Right lobe of liver (tissue), 6 donors: ENCODE measurements at regions not wholly inside any gene's neighbourhood (a gene's known extent, or its start where the extent isn't known, plus 50 kb on each side); places are given as distances from the start of the nearest gene placed in this dataset.
A peak's percentile ranks its signal among the peaks of the same experiment; 100 is the strongest.

Experiments used
- ATAC-seq, 4 donors: fragments of 200-7000 bp; cut with Tn5 transposase; one replicate each; pipeline ENCODE4 v1.9.1; 2020; ENCODE audit warnings: mild to moderate bottlenecking in 4 of 4, moderate library complexity in 4 of 4
- DNase-seq, 3 donors: peaks; one replicate each; pipeline ENCODE4 v3.0.0-alpha.2; 2020
- H3K27ac ChIP-seq, 3 donors: fragments of 200-600 bp; one replicate each; pipeline ENCODE4 v1.8.0; 2022
- H3K27me3 ChIP-seq, 2 donors: fragments of 200-600 bp; one replicate each; pipeline ENCODE4 v1.8.0; 2022
- H3K36me3 ChIP-seq, 4 donors: fragments of 200-600 bp; sonication (generic) in 1 of 4; one replicate each; pipeline versions ENCODE4 v1.5.1 to v1.8.0; 2017 to 2022; ENCODE audit warnings: control low read depth in 1 of 4
- H3K4me1 ChIP-seq, 4 donors: fragments of 200-600 bp; sonication (generic) in 1 of 4; one replicate each; pipeline versions ENCODE4 v1.5.1 to v1.8.0; 2017 to 2022; ENCODE audit warnings: control low read depth in 1 of 4
- H3K4me3 ChIP-seq, 3 donors: fragments of 200-600 bp; one replicate each; pipeline ENCODE4 v1.8.0; 2022
- H3K9me3 ChIP-seq, 4 donors: fragments of 200-600 bp; sonication (generic) in 1 of 4; one replicate each; pipeline versions ENCODE4 v1.5.1 to v1.8.0; 2017 to 2022; ENCODE audit warnings: control low read depth in 1 of 4
- POLR2A ChIP-seq: fragments of 450-650 bp; IDR thresholded peaks from one replicate; pipeline ENCODE4 v1.6.1; 2017; ENCODE audit warnings: antibody characterized with exemption, mild to moderate bottlenecking
- WGBS: methylation state at CpG from one replicate; pipeline ENCODE4 v1.1.6; 2018; ENCODE audit warnings: low coverage, low lambda C conversion rate; ENCODE audit not compliant: insufficient coverage; ENCODE audit errors: missing lambda C conversion rate; 5-methylcytosine and 5-hydroxymethylcytosine counted together
- intact Hi-C, 2 donors: fragments of 100-400 bp; cut with DNase I; formaldehyde crosslinking; loops; one replicate each; pipeline versions ENCODE4 v1.11.2 to v1.14.1; 2022
- TF ChIP-seq, protein P1 (sequence below), 4 donors: fragments of 200-600 bp in 3 of 4; fragments of 450-650 bp in 1 of 4; IDR thresholded peaks; one replicate each; pipeline versions ENCODE4 v1.5.1 to v1.8.0; 2016 to 2022; ENCODE audit warnings: antibody characterized with exemption in 4 of 4, mild to moderate bottlenecking in 2 of 4
- donor health status: DM: no; HTN: yes; CAD: no.
- donor health status: DM: no; HTN: no; CAD: no.
- donor health status: DM: no; HTN: no; CAD: no.
- donor health status: DM: no; HTN: yes; CAD: no.
- donor health status: DM: no; HTN: yes; CAD: no.

DNA sequence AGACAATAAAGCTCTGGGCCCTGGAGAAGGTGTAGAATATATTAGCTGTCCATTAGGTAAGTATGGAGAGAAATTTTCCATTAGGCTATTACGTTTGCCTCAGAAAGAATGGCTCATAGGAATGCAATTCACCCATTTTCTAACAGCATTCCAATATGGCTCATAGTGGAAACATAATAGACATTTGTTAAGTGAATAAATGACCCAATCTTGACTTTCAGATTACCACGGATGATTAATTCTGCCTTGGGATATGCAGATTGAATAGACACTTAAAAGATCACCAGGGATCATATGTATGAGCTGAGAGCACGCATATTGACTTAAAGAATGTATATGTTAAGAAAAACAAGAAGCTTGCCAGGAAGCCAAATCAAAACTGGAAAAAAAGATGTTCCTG lies 209.1 kb upstream of the CDYL start:
- intact Hi-C loops: no loop called here
- Histone ChIP-seq H3K9me3 (peaks cover 0 to 12% (median 0%) of the 10 kb centered on the region in 4 donors), H3K4me1 (no peaks in the 10 kb centered on the region), H3K27me3 (no peaks in the 10 kb centered on the region), H3K4me3 (no peak overlapping the region), H3K36me3 (no peaks in the 10 kb centered on the region), H3K27ac (no peak overlapping the region)
- ATAC-seq (no peak), DNase-seq (no peak)
- 28% methylated on average over 3 of the region's 3 CpGs for WGBS
- no peak for TF ChIP-seq POLR2A
- TF ChIP-seq, protein P1, sequence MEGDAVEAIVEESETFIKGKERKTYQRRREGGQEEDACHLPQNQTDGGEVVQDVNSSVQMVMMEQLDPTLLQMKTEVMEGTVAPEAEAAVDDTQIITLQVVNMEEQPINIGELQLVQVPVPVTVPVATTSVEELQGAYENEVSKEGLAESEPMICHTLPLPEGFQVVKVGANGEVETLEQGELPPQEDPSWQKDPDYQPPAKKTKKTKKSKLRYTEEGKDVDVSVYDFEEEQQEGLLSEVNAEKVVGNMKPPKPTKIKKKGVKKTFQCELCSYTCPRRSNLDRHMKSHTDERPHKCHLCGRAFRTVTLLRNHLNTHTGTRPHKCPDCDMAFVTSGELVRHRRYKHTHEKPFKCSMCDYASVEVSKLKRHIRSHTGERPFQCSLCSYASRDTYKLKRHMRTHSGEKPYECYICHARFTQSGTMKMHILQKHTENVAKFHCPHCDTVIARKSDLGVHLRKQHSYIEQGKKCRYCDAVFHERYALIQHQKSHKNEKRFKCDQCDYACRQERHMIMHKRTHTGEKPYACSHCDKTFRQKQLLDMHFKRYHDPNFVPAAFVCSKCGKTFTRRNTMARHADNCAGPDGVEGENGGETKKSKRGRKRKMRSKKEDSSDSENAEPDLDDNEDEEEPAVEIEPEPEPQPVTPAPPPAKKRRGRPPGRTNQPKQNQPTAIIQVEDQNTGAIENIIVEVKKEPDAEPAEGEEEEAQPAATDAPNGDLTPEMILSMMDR (IDR thresholded peaks at IDR 0.05): no peak

DNA sequence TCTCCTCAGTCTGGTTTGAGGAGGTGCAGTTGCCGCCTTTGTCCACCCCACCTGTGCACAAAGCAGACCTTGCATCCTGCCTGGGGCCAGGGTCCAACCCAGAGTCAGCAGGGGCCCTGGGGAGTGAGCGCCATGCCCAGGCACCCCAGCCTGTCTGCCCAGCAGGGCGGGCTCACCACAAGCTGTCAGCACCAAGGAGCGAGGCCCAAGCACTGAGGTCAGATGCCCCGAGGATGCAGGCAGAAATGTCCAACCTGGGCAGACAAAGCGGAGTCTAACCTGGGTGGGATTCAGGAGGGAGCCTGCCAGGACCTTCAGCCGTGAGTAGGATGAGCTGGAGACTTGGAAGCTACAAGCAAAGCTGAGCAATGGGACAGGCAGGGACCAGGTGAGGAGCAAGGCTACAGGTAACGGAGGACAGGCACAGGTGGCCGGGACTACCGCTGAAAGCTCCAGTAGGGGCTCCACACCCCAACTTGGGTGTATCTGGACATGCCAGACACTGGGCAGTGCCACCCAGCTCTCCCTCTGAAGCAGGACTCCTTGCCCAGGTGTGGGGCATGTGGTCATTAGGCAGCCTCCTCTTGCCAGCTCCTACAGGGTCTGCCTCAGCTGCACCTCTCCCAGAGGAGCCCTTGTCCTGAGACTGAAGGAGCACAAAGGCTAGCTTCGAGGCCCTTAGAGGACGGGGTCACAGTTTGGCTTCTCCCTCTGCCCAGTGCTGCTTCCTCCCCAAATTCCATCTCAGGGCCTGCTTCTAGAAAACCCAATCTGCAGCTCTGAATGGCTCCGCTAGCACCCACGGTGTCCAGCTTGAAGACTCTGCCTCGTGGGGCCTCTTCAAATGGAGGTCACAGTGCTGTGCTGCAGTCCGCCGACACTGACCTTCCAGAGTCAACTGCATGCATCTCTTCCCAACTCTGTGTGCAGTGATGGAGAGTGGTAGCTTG lies 210.6 kb upstream of the CDYL start:
- TF ChIP-seq, protein P1 (IDR thresholded peaks at IDR 0.05): no peak
- no peak for TF ChIP-seq POLR2A

DNA sequence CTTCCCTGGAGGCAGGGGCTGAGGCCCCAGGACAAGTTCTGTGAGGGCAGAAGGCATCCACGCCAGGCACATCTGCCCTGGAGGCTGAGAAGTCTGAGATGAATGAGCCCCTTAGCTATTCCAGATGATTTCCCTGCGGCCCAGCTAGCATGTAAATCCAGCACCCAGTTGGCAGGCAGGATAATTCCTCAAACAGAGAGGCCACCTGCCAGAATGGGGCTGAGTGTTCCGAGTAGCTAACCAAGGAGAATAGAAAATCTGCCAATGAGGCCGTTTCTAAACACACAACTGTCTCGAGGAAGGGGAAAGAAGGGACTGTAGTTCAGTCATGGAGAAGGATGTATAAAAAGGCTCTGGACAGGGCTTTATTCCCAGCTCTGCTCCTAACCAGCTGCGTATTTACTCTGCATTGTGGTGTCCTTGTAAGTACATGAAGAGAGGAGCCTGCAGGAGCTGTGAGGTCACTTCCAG lies 211.4 kb upstream of the CDYL start:
- DNase-seq: no peak
- Histone ChIP-seq H3K4me3 (no peak overlapping the region), H3K4me1 (no peaks in the 10 kb centered on the region), H3K27me3 (no peaks in the 10 kb centered on the region), H3K27ac (no peak overlapping the region), H3K9me3 (no peaks in the 10 kb centered on the region), H3K36me3 (no peaks in the 10 kb centered on the region)
- intact Hi-C loops: no loop called here
- WGBS: 63% methylated on average over 4 of the region's 6 CpGs
- ATAC-seq: no peak
- TF ChIP-seq POLR2A: no peak
- TF ChIP-seq, protein P1 (IDR thresholded peaks at IDR 0.05): no peak

More for the DNA sequence above, 210.6 kb upstream of the CDYL start:
- H3K9me3 ChIP-seq: peaks cover 0 to 7% (median 0%) of the 10 kb centered on the region in 4 donors
- no peaks in the 10 kb centered on the region for H3K27me3 ChIP-seq
- intact Hi-C loops: no loop called here
- ATAC-seq (peak in 1 of 4 donors; percentile 21), DNase-seq (no peak)
- H3K36me3 ChIP-seq: no peaks in the 10 kb centered on the region
- no peak overlapping the region for H3K27ac ChIP-seq
- WGBS: 61% methylated on average over 4 of the region's 17 CpGs
- H3K4me1 ChIP-seq: no peaks in the 10 kb centered on the region
- no peak overlapping the region for H3K4me3 ChIP-seq

DNA sequence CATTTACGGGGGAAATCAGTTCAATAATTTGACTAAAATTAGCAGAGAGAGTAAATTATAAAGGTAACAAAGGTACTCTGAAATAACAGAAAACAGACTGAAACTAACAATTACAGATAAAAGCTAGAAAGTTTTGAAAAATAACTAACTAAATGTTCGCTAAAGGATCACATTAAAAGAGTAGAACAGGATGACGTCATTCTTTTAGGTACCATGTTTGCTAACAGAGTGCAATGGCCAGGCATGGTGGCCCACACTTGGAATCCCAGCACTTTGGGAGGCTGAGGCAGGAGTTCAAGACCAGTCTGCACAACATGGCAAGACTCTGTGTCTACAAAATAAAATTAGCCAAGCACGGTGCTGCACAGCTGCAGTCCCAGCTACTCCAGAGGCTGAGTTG lies 212.3 kb upstream of the CDYL start:
- ATAC-seq (no peak), DNase-seq (no peak)
- TF ChIP-seq, protein P1 (IDR thresholded peaks at IDR 0.05): no peak
- TF ChIP-seq POLR2A: no peak
- H3K4me3 ChIP-seq: no peak overlapping the region
- no peak overlapping the region for H3K27ac ChIP-seq
- H3K9me3 ChIP-seq: no peaks in the 10 kb centered on the region
- no peaks in the 10 kb centered on the region for H3K36me3 ChIP-seq
- 26% methylated on average over 4 of the region's 4 CpGs for WGBS
- no peaks in the 10 kb centered on the region for H3K27me3 ChIP-seq
- intact Hi-C loops: no loop called here
- no peaks in the 10 kb centered on the region for H3K4me1 ChIP-seq
